Trophoblast cell (in vitro differentiated cells and primary cell): ENCODE measurements at regions not wholly inside any gene's neighbourhood (a gene's known extent, or its start where the extent isn't known, plus 50 kb on each side); places are given as distances from the start of the nearest gene placed in this dataset.

ENCODE experiments used
- DNase-seq, 2 donors: peaks; one replicate each; pipeline ENCODE4 v3.0.0-alpha.2; 2016
- H2AFZ ChIP-seq: 2 replicates; pipeline ENCODE4 v1.6.1; 2013; ENCODE audit warnings: low read length, moderate library complexity, mild to moderate bottlenecking; ENCODE audit not compliant: insufficient read depth, poor library complexity
- H2AK5ac ChIP-seq: 2 replicates; pipeline ENCODE4 v1.6.1; 2013; ENCODE audit warnings: mild to moderate bottlenecking, low read length
- H2BK120ac ChIP-seq: 2 replicates; pipeline ENCODE4 v1.6.1; 2013; ENCODE audit warnings: low read length, mild to moderate bottlenecking, moderate library complexity; ENCODE audit not compliant: insufficient read depth, poor library complexity
- H2BK12ac ChIP-seq: 2 replicates; pipeline ENCODE4 v1.6.1; 2013; ENCODE audit warnings: mild to moderate bottlenecking, low read length, moderate library complexity
- H2BK5ac ChIP-seq: 2 replicates; pipeline ENCODE4 v1.6.1; 2013; ENCODE audit warnings: low read length, low read depth, moderate library complexity, mild to moderate bottlenecking; ENCODE audit not compliant: poor library complexity
- H3K14ac ChIP-seq: 2 replicates; pipeline ENCODE4 v1.6.1; 2013; ENCODE audit warnings: mild to moderate bottlenecking, low read length
- H3K18ac ChIP-seq: 2 replicates; pipeline ENCODE4 v1.6.1; 2013; ENCODE audit warnings: mild to moderate bottlenecking, low read length
- H3K23ac ChIP-seq: 2 replicates; pipeline ENCODE4 v1.6.1; 2013; ENCODE audit warnings: low read length
- H3K27ac ChIP-seq: 2 replicates; pipeline ENCODE4 v1.5.1; 2013; ENCODE audit warnings: low read depth, mild to moderate bottlenecking, inconsistent platforms, low read length, moderate library complexity
- H3K27me3 ChIP-seq: 2 replicates; pipeline ENCODE4 v1.6.1; 2013; ENCODE audit warnings: inconsistent platforms, mild to moderate bottlenecking, low read length, moderate library complexity; ENCODE audit not compliant: insufficient read depth
- H3K36me3 ChIP-seq, 2 experiments: 1 replicate in 1 of 2; 2 replicates in 1 of 2; pipeline ENCODE4 v1.6.1; 2013; ENCODE audit warnings: low read length in 2 of 2, mild to moderate bottlenecking in 2 of 2, moderate library complexity in 1 of 2; ENCODE audit not compliant: insufficient read depth in 2 of 2, control insufficient read depth in 1 of 2
- H3K4ac ChIP-seq: 2 replicates; pipeline ENCODE4 v1.6.1; 2013; ENCODE audit warnings: low read depth, mild to moderate bottlenecking, low read length, moderate library complexity
- H3K4me1 ChIP-seq, 2 experiments: 1 replicate in 1 of 2; 2 replicates in 1 of 2; pipeline ENCODE4 v1.6.1; 2013; ENCODE audit warnings: low read length in 2 of 2, mild to moderate bottlenecking in 2 of 2, moderate library complexity in 1 of 2; ENCODE audit not compliant: insufficient read depth in 2 of 2, control insufficient read depth in 1 of 2
- H3K4me2 ChIP-seq: 2 replicates; pipeline ENCODE4 v1.6.1; 2013; ENCODE audit warnings: inconsistent platforms, mild to moderate bottlenecking, low read length, moderate library complexity
- H3K4me3 ChIP-seq: 2 replicates; pipeline ENCODE4 v1.5.1; 2013; ENCODE audit warnings: mild to moderate bottlenecking, low read depth, low read length, inconsistent platforms
- H3K79me1 ChIP-seq: one replicate; pipeline ENCODE4 v1.6.1; 2013; ENCODE audit warnings: low read length
- H3K79me2 ChIP-seq: 2 replicates; pipeline ENCODE4 v1.6.1; 2013; ENCODE audit warnings: low read length, mild to moderate bottlenecking; ENCODE audit not compliant: control insufficient read depth, insufficient read depth, poor library complexity
- H3K9ac ChIP-seq: 2 replicates; pipeline ENCODE4 v1.6.1; 2013; ENCODE audit warnings: mild to moderate bottlenecking, low read length
- H3K9me3 ChIP-seq: 2 replicates; pipeline ENCODE4 v1.6.1; 2013; ENCODE audit warnings: low read depth, mild to moderate bottlenecking, control low read depth, inconsistent platforms, low read length; ENCODE audit not compliant: insufficient read depth
- H4K12ac ChIP-seq: 2 replicates; pipeline ENCODE4 v1.6.1; 2013; ENCODE audit warnings: low read depth, mild to moderate bottlenecking, low read length, moderate library complexity
- H4K8ac ChIP-seq: 2 replicates; pipeline ENCODE4 v1.6.1; 2013; ENCODE audit warnings: low read depth, mild to moderate bottlenecking, low read length, moderate library complexity
- H4K91ac ChIP-seq: one replicate; pipeline ENCODE4 v1.6.1; 2013; ENCODE audit warnings: low read depth, mild to moderate bottlenecking, low read length, moderate library complexity
- WGBS: extraction: QIAGEN DNeasy Blood & Tissue Kit; methylation state at CpG from one replicate; pipeline ENCODE4 v1.1.7; 2013; ENCODE audit warnings: missing lambda C conversion rate; ENCODE audit not compliant: insufficient read length, insufficient coverage; ENCODE audit errors: extremely low coverage; 5-methylcytosine and 5-hydroxymethylcytosine counted together

GRCh38 chr15:35712956-35713355 is 167.0 kb upstream of the DPH6 start:
- H2BK5ac ChIP-seq, result no peak overlapping the region
- no peak overlapping the region for H3K4me3 ChIP-seq
- H3K14ac ChIP-seq, result no peak overlapping the region
- no peaks in the 10 kb centered on the region for H3K79me2 ChIP-seq
- H3K27me3 ChIP-seq, result no peaks in the 10 kb centered on the region
- peaks cover 7% of the 10 kb centered on the region for H3K79me1 ChIP-seq
- H3K18ac ChIP-seq, result no peak overlapping the region
- no peak overlapping the region for H3K27ac ChIP-seq
- H2BK120ac ChIP-seq, result peak overlapping the region; percentile 61
- H4K12ac ChIP-seq, result no peak overlapping the region
- peak overlapping the region; percentile 89 for H2BK12ac ChIP-seq
- no peaks in the 10 kb centered on the region for H3K9me3 ChIP-seq
- no peak overlapping the region for H2AFZ ChIP-seq
- no peak overlapping the region for H3K4ac ChIP-seq
- no peaks in the 10 kb centered on the region for H3K36me3 ChIP-seq
- no peak overlapping the region for H3K4me2 ChIP-seq
- H4K91ac ChIP-seq, result peak overlapping the region; percentile 72
- no peak overlapping the region for H3K9ac ChIP-seq
- H4K8ac ChIP-seq, result no peak overlapping the region
- WGBS, result no CpG with 5 or more reads among the region's 2 CpGs
- DNase-seq, result no peak
- H3K4me1 ChIP-seq, result peaks cover 5 to 7% of the 10 kb centered on the region in 2 experiments
- H2AK5ac ChIP-seq, result no peak overlapping the region
- H3K23ac ChIP-seq, result no peak overlapping the region

- no peaks in the 10 kb centered on the region for H3K36me3 ChIP-seq
- no peaks in the 10 kb centered on the region for H3K79me2 ChIP-seq
- no peak overlapping the region for H2AFZ ChIP-seq
- peak overlapping the region; percentile 67 for H3K27ac ChIP-seq
- H3K4ac ChIP-seq, result no peak overlapping the region
- WGBS, result no CpG with 5 or more reads among the region's 2 CpGs
- H3K23ac ChIP-seq, result no peak overlapping the region
- no peak overlapping the region for H3K4me3 ChIP-seq
- no peak overlapping the region for H4K12ac ChIP-seq
- H3K18ac ChIP-seq, result no peak overlapping the region
- DNase-seq, result peak; percentile 78 to 85
- H4K91ac ChIP-seq, result no peak overlapping the region
- peak overlapping the region; percentile 9 for H2BK12ac ChIP-seq
- H3K14ac ChIP-seq, result no peak overlapping the region
- H3K9ac ChIP-seq, result no peak overlapping the region
- no peaks in the 10 kb centered on the region for H3K9me3 ChIP-seq
- peaks cover 5 to 7% of the 10 kb centered on the region in 2 experiments for H3K4me1 ChIP-seq
- H3K4me2 ChIP-seq, result no peak overlapping the region
- no peak overlapping the region for H2BK120ac ChIP-seq
- peaks cover 7% of the 10 kb centered on the region for H3K79me1 ChIP-seq
- no peak overlapping the region for H4K8ac ChIP-seq
- no peak overlapping the region for H2AK5ac ChIP-seq
- no peaks in the 10 kb centered on the region for H3K27me3 ChIP-seq
- H2BK5ac ChIP-seq, result peak overlapping the region; percentile 33
These were observed 167.8 kb upstream of the DPH6 start for GRCh38 chr15:35713733-35714132.

- no peaks in the 10 kb centered on the region for H3K9me3 ChIP-seq
- no peak overlapping the region for H3K4ac ChIP-seq
- H4K8ac ChIP-seq, result no peak overlapping the region
- H3K14ac ChIP-seq, result no peak overlapping the region
- peaks cover 7% of the 10 kb centered on the region for H3K79me1 ChIP-seq
- DNase-seq, result no peak
- no peak overlapping the region for H3K9ac ChIP-seq
- no peak overlapping the region for H3K27ac ChIP-seq
- no peak overlapping the region for H2AK5ac ChIP-seq
- H2AFZ ChIP-seq, result no peak overlapping the region
- no peak overlapping the region for H4K12ac ChIP-seq
- no peak overlapping the region for H2BK120ac ChIP-seq
- WGBS, result no CpG with 5 or more reads among the region's 4 CpGs
- H3K4me3 ChIP-seq, result no peak overlapping the region
- H4K91ac ChIP-seq, result no peak overlapping the region
- H3K18ac ChIP-seq, result no peak overlapping the region
- no peaks in the 10 kb centered on the region for H3K27me3 ChIP-seq
- no peaks in the 10 kb centered on the region for H3K36me3 ChIP-seq
- H3K23ac ChIP-seq, result no peak overlapping the region
- no peak overlapping the region for H2BK12ac ChIP-seq
- H3K4me1 ChIP-seq, result peaks cover 5 to 7% of the 10 kb centered on the region in 2 experiments
- H3K4me2 ChIP-seq, result no peak overlapping the region
- H2BK5ac ChIP-seq, result no peak overlapping the region
- no peaks in the 10 kb centered on the region for H3K79me2 ChIP-seq
These were observed 171.8 kb upstream of the DPH6 start for GRCh38 chr15:35717721-35718120.

GRCh38 chr15:35720019-35720418 is 174.1 kb upstream of the DPH6 start:
- no peak overlapping the region for H4K91ac ChIP-seq
- H2AFZ ChIP-seq, result no peak overlapping the region
- no peak overlapping the region for H3K4ac ChIP-seq
- H3K27me3 ChIP-seq, result no peaks in the 10 kb centered on the region
- H4K12ac ChIP-seq, result no peak overlapping the region
- DNase-seq, result peak; percentile 19 to 85
- no peak overlapping the region for H3K4me3 ChIP-seq
- H2BK5ac ChIP-seq, result no peak overlapping the region
- H3K4me1 ChIP-seq, result no peaks in the 10 kb centered on the region
- no peak overlapping the region for H3K27ac ChIP-seq
- no peaks in the 10 kb centered on the region for H3K9me3 ChIP-seq
- no peaks in the 10 kb centered on the region for H3K79me2 ChIP-seq
- H3K4me2 ChIP-seq, result no peak overlapping the region
- H3K18ac ChIP-seq, result no peak overlapping the region
- H2AK5ac ChIP-seq, result no peak overlapping the region
- WGBS, result no CpG with 5 or more reads among the region's 2 CpGs
- H3K9ac ChIP-seq, result no peak overlapping the region
- no peaks in the 10 kb centered on the region for H3K79me1 ChIP-seq
- H3K14ac ChIP-seq, result no peak overlapping the region
- H4K8ac ChIP-seq, result no peak overlapping the region
- no peak overlapping the region for H2BK120ac ChIP-seq
- H3K23ac ChIP-seq, result no peak overlapping the region
- H3K36me3 ChIP-seq, result no peaks in the 10 kb centered on the region
- H2BK12ac ChIP-seq, result no peak overlapping the region
